ENCODE measurements at regions not wholly inside any gene's neighbourhood (a gene's known extent, or its start where the extent isn't known, plus 50 kb on each side); places are given as distances from the start of the nearest gene placed in this dataset.

GRCh38 chr3:110783541-110783940 is 288.1 kb upstream of the NECTIN3 start:
- DNase-seq (ENCODE audit: low read depth), result no peak
- TF ChIP-seq CTCF (conservative IDR thresholded peaks at IDR 0.05; ENCODE audit: low read depth, low read length), result no peak
- H3K4me3 ChIP-seq (ENCODE audit: low read depth, low read length), result no peak overlapping the region

DNA sequence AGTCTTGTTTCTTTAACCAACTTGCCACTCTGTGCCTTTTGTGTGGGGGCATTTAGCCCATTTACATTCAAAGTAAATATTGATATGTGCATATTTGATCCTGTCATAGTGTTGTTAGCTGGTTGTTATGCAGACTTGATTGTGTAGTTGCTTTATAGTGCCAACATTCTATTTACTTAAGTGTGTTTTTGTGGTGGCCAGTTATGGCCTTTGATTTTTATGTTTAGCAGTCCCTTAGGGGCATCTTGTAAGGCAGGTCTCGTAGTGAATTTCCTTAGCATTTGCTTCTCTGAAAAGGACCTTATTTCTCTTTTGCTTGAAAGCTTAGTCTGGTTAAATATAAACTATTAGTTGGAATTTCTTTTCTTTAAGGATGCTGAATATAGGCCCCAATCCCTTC is 282.8 kb upstream of the NECTIN3 start:
- no peak for DNase-seq (ENCODE audit: low read depth)
- no peak for TF ChIP-seq CTCF (conservative IDR thresholded peaks at IDR 0.05; ENCODE audit: low read depth, low read length)
- no peak overlapping the region for H3K4me3 ChIP-seq (ENCODE audit: low read depth, low read length)

DNA sequence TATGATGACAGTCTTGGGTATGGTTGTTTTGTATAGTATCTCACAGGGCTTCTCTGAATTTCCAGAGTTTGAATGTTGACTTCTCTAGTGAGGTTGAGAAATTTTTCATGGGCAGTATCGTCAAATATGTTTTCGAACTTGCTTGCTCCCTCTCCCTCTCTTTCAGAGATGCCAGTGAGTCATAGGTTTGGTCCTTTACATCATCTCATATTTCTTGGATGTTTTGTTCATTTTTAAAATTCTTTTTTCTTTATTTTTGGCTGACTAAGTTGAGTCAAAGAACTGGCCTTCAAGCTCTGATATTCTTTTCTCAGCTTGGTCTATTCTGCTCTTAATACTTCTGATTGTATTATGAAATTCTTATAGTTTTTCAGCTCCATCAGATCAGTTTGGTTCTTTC is 282.3 kb upstream of the NECTIN3 start:
- H3K4me3 ChIP-seq (ENCODE audit: low read depth, low read length), result no peak overlapping the region
- DNase-seq (ENCODE audit: low read depth), result no peak
- no peak for TF ChIP-seq CTCF (conservative IDR thresholded peaks at IDR 0.05; ENCODE audit: low read depth, low read length)

DNA sequence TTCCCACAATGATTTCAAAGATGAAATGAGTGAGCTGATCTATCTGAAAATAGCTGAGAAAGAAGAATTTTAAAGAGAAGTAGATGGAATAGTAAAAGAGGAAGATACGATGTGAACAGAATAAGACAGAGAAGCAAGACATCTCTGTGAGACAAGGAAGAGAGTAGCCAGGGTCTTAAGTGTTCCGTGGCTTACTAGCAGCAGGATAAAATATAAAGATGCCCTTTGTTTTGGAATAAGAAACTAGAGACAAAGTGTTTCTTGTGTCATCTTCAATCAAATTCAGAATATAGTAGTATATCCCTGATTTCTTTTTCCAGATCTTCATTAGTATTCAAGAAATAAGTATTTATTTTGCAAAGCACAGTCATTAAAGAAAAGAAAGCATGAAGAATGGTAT is 281.0 kb upstream of the NECTIN3 start:
- no peak for DNase-seq (ENCODE audit: low read depth)
- H3K4me3 ChIP-seq (ENCODE audit: low read depth, low read length), result no peak overlapping the region
- TF ChIP-seq CTCF (conservative IDR thresholded peaks at IDR 0.05; ENCODE audit: low read depth, low read length), result no peak

- H3K4me3 ChIP-seq (ENCODE audit: low read depth, low read length), result no peak overlapping the region
- DNase-seq (ENCODE audit: low read depth), result no peak
- no peak for TF ChIP-seq CTCF (conservative IDR thresholded peaks at IDR 0.05; ENCODE audit: low read depth, low read length)
These were observed 279.5 kb upstream of the NECTIN3 start for GRCh38 chr3:110791995-110792686.

- DNase-seq (ENCODE audit: low read depth), result no peak
- no peak overlapping the region for H3K4me3 ChIP-seq (ENCODE audit: low read depth, low read length)
- no peak for TF ChIP-seq CTCF (conservative IDR thresholded peaks at IDR 0.05; ENCODE audit: low read depth, low read length)
These were observed 278.0 kb upstream of the NECTIN3 start for GRCh38 chr3:110793611-110794010.

DNA sequence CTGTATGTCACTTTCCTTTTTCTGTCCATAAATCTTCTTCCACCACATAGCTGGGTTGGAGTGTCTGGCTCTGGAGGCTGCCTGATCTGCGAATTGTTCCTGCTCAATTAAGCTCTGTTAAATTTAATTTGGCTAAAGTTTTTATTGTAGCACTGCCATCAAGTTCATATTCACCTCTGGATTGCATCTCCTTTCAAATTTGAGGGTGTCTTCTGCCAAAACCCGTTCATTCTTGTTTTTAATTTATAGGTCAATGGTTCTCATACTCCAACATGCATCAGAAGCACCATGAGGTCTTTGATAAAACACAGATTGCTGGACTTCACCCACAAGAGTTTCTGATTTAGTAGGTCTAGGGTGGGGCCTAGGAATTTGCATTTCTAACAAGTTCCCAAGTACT is 276.5 kb upstream of the NECTIN3 start:
- no peak for DNase-seq (ENCODE audit: low read depth)
- H3K4me3 ChIP-seq (ENCODE audit: low read depth, low read length), result no peak overlapping the region
- TF ChIP-seq CTCF (conservative IDR thresholded peaks at IDR 0.05; ENCODE audit: low read depth, low read length), result no peak

All from epithelial cell of proximal tubule (primary cell).